ENCODE measurements at regions not wholly inside any gene's neighbourhood (a gene's known extent, or its start where the extent isn't known, plus 50 kb on each side); places are given as distances from the start of the nearest gene placed in this dataset.
"Not testable (repeated sequence)": the region's sequence is repeated elsewhere in the genome, so short reads cannot be mapped to it uniquely, and the experiment has no call there.

GRCh38 chr11:39333006-39333405 is 2126.4 kb downstream of the LRRC4C start:
- not testable (repeated sequence) for TF ChIP-seq EZH2 (IDR thresholded peaks at IDR 0.05; ENCODE audit: insufficient read depth, poor library complexity, severe bottlenecking); EZH2phosphoT487 (IDR thresholded peaks at IDR 0.05; ENCODE audit: insufficient read depth, low read depth)

Data from GM23248 (cell line).